ENCODE measurements at regions not wholly inside any gene's neighbourhood (a gene's known extent, or its start where the extent isn't known, plus 50 kb on each side); places are given as distances from the start of the nearest gene placed in this dataset.
"Not testable (repeated sequence)": the region's sequence is repeated elsewhere in the genome, so short reads cannot be mapped to it uniquely, and the experiment has no call there.

- TF ChIP-seq PATZ1 (CRISPR knock-in tag; IDR thresholded peaks at IDR 0.05); POLR2AphosphoS2 (IDR thresholded peaks at IDR 0.05; ENCODE audit: low read depth, low read length); CTCF (CRISPR knock-in tag; IDR thresholded peaks at IDR 0.05); TCF7 (IDR thresholded peaks at IDR 0.05; ENCODE audit: low read depth): not testable (repeated sequence)
Measured at GRCh38 chrY:3202287-3202686, 267.1 kb downstream of the ZFY start.
